Omental fat pad (tissue), 3 donors: ENCODE measurements at regions not wholly inside any gene's neighbourhood (a gene's known extent, or its start where the extent isn't known, plus 50 kb on each side); places are given as distances from the start of the nearest gene placed in this dataset.

Experiments
- ATAC-seq: fragments of 150-250 bp; one replicate; pipeline ENCODE4 v1.9.1; 2016; ENCODE audit warnings: mild to moderate bottlenecking, moderate library complexity; ENCODE audit not compliant: low FRiP score
- DNase-seq: peaks from one replicate; pipeline ENCODE4 v3.0.0-alpha.2; 2019; ENCODE audit warnings: low spot score
- TF ChIP-seq, protein P1 (sequence below), 3 donors: fragments of 450-650 bp; IDR thresholded peaks; one replicate each; pipeline ENCODE4 v1.5.1; 2016 to 2017; ENCODE audit warnings: antibody characterized with exemption in 3 of 3, mild to moderate bottlenecking in 3 of 3, moderate library complexity in 2 of 3

DNA sequence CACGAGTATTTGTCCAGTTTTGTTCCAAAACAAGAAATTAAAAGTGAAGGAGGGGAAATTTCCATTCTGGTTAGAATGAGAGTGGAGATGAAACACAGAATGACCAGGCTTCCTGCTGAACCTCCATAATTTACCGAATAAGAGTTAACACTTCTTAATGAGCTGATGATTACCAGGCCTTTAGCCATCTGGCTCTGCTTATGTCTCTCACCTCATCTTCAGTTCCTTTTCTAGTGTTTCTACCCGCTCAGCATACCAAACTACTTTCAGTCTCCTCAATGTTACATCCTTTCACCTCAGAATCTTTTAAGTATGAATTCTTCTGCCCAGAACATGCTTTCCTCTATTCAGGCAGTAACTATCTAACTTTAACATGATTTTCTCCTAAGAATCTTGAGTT is 209.0 kb upstream of the RSPO3 start:
- TF ChIP-seq, protein P1, sequence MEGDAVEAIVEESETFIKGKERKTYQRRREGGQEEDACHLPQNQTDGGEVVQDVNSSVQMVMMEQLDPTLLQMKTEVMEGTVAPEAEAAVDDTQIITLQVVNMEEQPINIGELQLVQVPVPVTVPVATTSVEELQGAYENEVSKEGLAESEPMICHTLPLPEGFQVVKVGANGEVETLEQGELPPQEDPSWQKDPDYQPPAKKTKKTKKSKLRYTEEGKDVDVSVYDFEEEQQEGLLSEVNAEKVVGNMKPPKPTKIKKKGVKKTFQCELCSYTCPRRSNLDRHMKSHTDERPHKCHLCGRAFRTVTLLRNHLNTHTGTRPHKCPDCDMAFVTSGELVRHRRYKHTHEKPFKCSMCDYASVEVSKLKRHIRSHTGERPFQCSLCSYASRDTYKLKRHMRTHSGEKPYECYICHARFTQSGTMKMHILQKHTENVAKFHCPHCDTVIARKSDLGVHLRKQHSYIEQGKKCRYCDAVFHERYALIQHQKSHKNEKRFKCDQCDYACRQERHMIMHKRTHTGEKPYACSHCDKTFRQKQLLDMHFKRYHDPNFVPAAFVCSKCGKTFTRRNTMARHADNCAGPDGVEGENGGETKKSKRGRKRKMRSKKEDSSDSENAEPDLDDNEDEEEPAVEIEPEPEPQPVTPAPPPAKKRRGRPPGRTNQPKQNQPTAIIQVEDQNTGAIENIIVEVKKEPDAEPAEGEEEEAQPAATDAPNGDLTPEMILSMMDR (IDR thresholded peaks at IDR 0.05): no peak

DNA sequence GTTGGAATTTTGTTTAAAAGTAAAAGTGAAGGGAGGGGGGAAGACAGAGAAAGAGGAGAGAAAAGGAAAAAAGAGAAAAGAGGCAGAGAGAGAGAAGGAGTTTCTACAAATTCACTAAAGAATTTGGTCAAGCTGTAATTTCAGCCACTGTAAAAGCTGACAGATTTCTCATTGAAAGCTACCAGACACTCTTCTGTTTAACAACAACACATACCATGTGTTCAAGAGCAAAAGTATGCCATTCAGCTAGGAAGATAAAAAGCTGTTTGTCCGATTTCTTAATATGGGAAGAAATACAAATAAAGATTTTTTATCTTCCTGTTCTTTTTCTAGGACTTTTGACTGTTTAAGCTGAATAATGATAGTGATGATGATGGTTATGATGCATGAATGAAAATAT is 204.8 kb upstream of the RSPO3 start:
- TF ChIP-seq, protein P1 (IDR thresholded peaks at IDR 0.05): no peak
- no peak for ATAC-seq
- DNase-seq: no peak

More for the DNA sequence above, 209.0 kb upstream of the RSPO3 start:
- no peak for DNase-seq
- ATAC-seq: no peak

GRCh38 chr6:126914172-126914571 is 204.3 kb upstream of the RSPO3 start:
- TF ChIP-seq, protein P1 (IDR thresholded peaks at IDR 0.05): no peak
- no peak for DNase-seq
- ATAC-seq: no peak

DNA sequence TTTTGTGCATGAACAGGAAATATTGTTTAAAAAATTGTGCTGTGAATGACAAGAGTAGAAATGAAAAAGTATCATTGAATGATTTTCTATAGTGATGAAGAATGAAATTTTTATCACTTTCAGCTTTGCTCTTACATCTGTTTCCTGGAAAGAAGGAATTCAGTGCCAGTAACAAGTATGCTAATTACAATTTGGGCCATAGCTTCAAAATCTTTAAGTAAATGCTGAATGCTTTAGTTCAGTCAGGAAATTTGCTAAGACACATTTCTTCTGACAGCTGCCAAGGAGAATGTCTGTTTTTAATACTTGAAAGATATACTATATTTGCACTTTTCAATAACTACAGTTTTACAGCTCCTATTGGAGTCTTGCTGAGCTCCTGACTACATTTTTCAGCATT is 203.7 kb upstream of the RSPO3 start:
- TF ChIP-seq, protein P1 (IDR thresholded peaks at IDR 0.05): no peak
- ATAC-seq: no peak
- DNase-seq: no peak

GRCh38 chr6:126919947-126920346 is 198.5 kb upstream of the RSPO3 start:
- ATAC-seq (peak; percentile 96), DNase-seq (no peak)
- TF ChIP-seq, protein P1 (IDR thresholded peaks at IDR 0.05): no peak

DNA sequence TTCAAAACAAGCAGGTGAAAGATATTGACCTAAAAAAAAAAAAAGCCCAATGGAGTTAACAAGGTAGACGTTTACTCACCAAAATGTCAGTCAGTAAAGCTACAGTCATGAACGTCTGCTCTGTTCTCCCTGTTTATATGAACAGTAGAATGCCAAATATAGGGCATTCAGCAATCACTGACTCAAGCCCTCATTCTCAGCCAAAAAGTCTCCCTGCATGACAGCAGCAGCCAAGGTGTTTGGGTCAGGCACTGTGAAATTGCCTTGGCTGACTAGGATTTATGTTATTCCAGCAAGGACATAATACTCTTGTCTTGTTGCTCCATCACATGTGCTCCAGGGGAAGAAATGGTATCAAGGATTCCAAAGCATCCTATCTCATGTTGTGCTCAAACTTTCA is 194.7 kb upstream of the RSPO3 start:
- TF ChIP-seq, protein P1 (IDR thresholded peaks at IDR 0.05): no peak
- ATAC-seq: no peak

DNA sequence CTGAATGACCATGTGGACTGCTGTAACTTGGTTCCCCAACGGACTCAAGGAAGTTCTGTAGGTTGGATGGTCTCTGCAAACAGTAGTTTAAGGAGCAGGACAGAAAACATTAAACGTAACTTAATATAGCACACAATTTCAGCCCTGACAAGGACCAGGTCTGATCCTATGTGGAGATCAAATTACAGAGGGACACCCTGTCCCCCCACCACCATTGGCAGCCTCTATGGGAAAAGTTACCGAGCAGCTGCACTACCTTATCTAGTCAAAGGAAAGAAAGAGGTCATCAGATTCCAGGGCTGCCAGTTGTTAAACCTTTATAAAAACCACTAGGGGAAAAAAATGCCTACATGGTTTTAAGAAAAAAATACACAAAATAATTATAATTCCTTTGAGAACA is 191.5 kb upstream of the RSPO3 start:
- TF ChIP-seq, protein P1 (IDR thresholded peaks at IDR 0.05): no peak
- ATAC-seq (no peak), DNase-seq (no peak)

More for the DNA sequence above, 194.7 kb upstream of the RSPO3 start:
- no peak for DNase-seq
